Frontal cortex (tissue), 3 donors: ENCODE measurements at regions not wholly inside any gene's neighbourhood (a gene's known extent, or its start where the extent isn't known, plus 50 kb on each side); places are given as distances from the start of the nearest gene placed in this dataset.

Experiments
- DNase-seq, 2 donors: peaks; one replicate each; pipeline ENCODE4 v3.0.0; 2012; ENCODE audit warnings: low spot score in 2 of 2
- FAIRE-seq: peaks from 2 replicates; lab custom pipeline; 2012; peaks lifted over from hg19 to GRCh38; lab: Jason Lieb, UNC
- donor health status: control.
- donor health status: control.
- donor health status: control.

- DNase-seq, result no peak
- FAIRE-seq, result no peak
These were observed 183.5 kb upstream of the TSC22D1 start for GRCh38 chr13:44759384-44760360.

GRCh38 chr13:44758630-44759383 is 182.7 kb upstream of the TSC22D1 start:
- DNase-seq (no peak), FAIRE-seq (no peak)

GRCh38 chr13:44757671-44758070 is 181.5 kb upstream of the TSC22D1 start:
- FAIRE-seq, result no peak
- no peak for DNase-seq

GRCh38 chr13:44756276-44756810 is 180.2 kb upstream of the TSC22D1 start:
- DNase-seq (no peak), FAIRE-seq (no peak)

- FAIRE-seq (no peak), DNase-seq (no peak)
These were observed 179.7 kb upstream of the TSC22D1 start for GRCh38 chr13:44755872-44756271.

- no peak for FAIRE-seq
These were observed 176.0 kb upstream of the TSC22D1 start for GRCh38 chr13:44752164-44752563.

GRCh38 chr13:44750630-44751029 is 174.5 kb upstream of the TSC22D1 start:
- DNase-seq (no peak), FAIRE-seq (no peak)

More at GRCh38 chr13:44752164-44752563, 176.0 kb upstream of the TSC22D1 start:
- no peak for DNase-seq

GRCh38 chr13:44749906-44750305 is 173.8 kb upstream of the TSC22D1 start:
- FAIRE-seq (no peak), DNase-seq (no peak)

- FAIRE-seq (no peak), DNase-seq (no peak)
These were observed 172.3 kb upstream of the TSC22D1 start for GRCh38 chr13:44748439-44748838.

- DNase-seq (no peak), FAIRE-seq (no peak)
These were observed 171.0 kb upstream of the TSC22D1 start for GRCh38 chr13:44747179-44747578.

GRCh38 chr13:44746690-44747089 is 170.6 kb upstream of the TSC22D1 start:
- FAIRE-seq (no peak), DNase-seq (no peak)

- no peak for FAIRE-seq
- DNase-seq, result no peak
These were observed 168.9 kb upstream of the TSC22D1 start for GRCh38 chr13:44744880-44745633.

GRCh38 chr13:44739539-44739938 is 163.4 kb upstream of the TSC22D1 start:
- no peak for DNase-seq
- no peak for FAIRE-seq

- FAIRE-seq, result no peak
- DNase-seq, result no peak
These were observed 163.0 kb upstream of the TSC22D1 start for GRCh38 chr13:44739120-44739519.

- DNase-seq (no peak), FAIRE-seq (no peak)
These were observed 162.3 kb upstream of the TSC22D1 start for GRCh38 chr13:44738463-44738862.

GRCh38 chr13:44735806-44736205 is 159.7 kb upstream of the TSC22D1 start:
- DNase-seq, result no peak
- no peak for FAIRE-seq

GRCh38 chr13:44734201-44734707 is 158.1 kb upstream of the TSC22D1 start:
- no peak for FAIRE-seq
- no peak for DNase-seq

GRCh38 chr13:44732503-44733098 is 156.5 kb upstream of the TSC22D1 start:
- DNase-seq (no peak), FAIRE-seq (no peak)

- no peak for FAIRE-seq
- no peak for DNase-seq
These were observed 154.7 kb upstream of the TSC22D1 start for GRCh38 chr13:44730851-44731250.
